Stimulated activated CD8-positive, alpha-beta memory T cell treated with anti-CD3 and anti-CD28 coated beads, Interleukin-2, amount 100 ng/mL, for 1 hour (primary cell): ENCODE measurements at regions not wholly inside any gene's neighbourhood (a gene's known extent, or its start where the extent isn't known, plus 50 kb on each side); places are given as distances from the start of the nearest gene placed in this dataset.
"Not testable (repeated sequence)": the region's sequence is repeated elsewhere in the genome, so short reads cannot be mapped to it uniquely, and the experiment has no call there.

Source experiments
- DNase-seq, 2 donors: peaks; one replicate each; pipeline ENCODE4 v3.0.0-alpha.2; 2020; ENCODE audit warnings: low read depth in 2 of 2

DNA sequence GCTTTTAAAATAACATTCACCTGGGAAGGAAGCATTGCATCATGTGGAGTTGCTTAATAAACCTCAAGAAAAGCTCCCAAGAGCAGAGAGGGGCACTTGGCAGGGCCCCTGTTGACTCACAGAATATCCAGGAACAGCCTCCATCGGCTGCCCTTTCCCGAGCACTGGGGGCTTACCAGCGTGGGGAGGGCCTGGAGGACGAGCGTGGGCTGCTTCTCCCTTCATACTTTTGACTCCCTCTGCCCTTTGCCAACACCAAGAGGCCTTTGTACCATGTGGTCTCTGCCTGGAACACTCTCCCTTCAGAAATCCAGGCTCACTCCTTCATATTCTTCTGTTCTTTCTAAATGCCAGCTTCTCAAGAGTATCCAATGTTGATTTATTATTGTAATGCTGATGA is 492.1 kb upstream of the TMEM132C start:
- no peak for DNase-seq

DNA sequence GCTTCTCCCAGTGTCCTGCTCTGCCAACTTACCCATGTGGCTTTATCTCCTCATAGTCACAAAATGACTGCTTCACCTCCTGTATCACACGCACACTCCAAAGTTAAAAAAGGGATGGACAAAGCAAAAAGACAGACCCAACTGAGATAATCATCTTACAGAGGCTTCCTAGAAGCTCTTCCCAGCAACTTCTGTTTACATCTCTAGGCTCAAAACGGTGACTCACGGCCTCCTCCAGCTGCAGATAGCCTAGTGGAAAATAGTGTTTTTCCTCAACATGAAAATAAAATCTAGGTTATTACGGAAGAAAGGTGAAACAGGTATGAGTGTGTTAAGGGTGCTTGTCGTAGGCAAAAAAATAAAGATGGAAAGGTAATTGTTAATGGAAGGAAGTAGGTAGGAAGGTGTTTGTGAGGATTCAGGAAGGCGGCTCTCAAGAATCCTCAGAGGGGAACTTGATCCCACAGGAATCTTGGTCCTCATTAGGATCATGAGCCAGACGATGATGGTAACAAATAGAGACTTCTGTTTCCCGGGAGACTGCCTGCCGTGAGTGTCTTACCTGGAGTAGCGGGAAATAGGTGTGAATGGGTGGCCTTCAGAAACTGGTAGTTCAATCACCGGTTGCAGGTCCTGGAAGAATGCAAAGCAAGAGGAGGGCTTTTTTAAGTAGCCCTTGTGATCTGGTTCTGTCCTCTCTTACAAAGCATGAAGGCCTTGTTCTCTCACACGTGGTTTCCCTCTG is 487.5 kb upstream of the TMEM132C start:
- DNase-seq: no peak

DNA sequence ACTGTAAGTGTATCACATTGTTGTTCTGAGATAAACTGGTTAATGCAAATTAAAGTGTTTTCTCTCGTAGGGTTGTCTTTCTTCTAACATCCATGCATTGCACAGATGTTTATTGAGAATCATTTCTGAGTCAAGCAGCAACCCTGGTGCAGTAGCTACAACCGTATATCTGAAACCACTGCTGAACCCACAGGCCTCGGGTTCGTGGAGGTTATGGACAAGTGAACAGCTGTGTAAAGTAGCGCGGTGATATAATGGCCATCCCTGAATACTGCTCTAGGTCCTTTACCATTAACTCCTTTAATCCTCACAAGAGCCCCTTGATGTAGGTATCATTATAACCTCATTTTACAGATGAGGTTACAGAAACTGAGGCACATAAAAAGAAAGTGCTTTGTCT is 486.1 kb upstream of the TMEM132C start:
- no peak for DNase-seq

- no peak for DNase-seq
Observed at GRCh38 chr12:127781336-127781735, 485.6 kb upstream of the TMEM132C start.

DNA sequence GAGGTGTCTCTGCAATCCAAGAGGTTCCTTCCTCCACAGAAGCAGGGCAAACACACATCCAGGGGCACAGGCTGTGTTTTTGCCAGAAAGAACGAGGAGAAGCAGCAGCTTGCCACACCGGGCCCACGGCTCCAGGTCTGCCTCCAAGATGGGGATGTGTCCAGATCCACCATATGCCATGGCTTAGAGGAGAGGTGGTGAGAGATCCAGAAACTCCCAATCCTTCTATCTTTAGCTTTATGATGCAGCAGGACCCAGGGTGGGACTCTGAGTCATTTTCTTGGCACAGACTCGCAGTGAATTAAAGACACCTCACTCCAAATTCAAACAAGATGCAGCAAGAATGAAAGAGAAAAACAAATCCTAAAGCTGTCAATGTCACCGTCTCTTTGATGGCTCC is 481.4 kb upstream of the TMEM132C start:
- no peak for DNase-seq

GRCh38 chr12:127785986-127786590 is 480.9 kb upstream of the TMEM132C start:
- DNase-seq: no peak

- no peak for DNase-seq
Observed at GRCh38 chr12:127787544-127787943, 479.4 kb upstream of the TMEM132C start.

- no peak for DNase-seq
Observed at GRCh38 chr12:127790376-127790775, 476.6 kb upstream of the TMEM132C start.

GRCh38 chr12:127791217-127791616 is 475.8 kb upstream of the TMEM132C start:
- no peak for DNase-seq

DNA sequence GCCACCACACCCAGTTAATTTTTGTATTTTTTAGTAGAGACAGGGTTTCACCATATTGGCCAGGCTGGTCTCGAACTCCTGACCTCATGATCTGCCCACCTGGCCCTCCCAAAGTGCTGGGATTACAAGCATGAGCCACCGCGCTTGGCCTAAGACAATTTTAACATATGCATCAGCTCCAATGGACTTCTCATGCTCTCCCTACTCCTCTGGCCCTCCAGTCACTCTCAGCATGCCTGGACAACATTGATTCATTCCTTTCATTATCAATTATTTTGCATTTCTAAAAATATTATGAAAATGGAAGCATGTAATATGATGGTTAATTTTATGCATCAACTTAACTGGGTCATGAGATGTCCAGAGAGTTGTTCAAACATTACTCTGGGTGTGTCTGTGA is 469.1 kb upstream of the TMEM132C start:
- DNase-seq: no peak

DNA sequence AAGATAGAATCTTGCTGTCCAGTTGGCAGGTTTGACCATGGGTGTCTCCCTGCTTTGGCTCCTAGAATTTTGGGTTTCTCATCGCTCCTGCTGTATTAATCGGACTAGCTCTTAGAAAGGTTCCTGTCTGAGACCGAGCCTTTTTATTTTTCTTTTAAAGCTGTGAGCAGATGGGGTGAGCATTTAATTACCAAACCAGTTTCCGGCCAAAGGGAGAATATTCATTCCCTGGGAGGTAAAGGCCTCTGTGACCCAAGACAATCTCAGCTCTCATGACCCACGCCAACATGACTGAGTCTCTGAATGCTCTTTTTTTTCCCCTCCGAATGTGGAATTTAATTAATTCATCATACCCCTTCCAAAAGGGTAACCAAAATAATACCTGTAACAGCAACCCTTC is 464.7 kb upstream of the TMEM132C start:
- DNase-seq: no peak

DNA sequence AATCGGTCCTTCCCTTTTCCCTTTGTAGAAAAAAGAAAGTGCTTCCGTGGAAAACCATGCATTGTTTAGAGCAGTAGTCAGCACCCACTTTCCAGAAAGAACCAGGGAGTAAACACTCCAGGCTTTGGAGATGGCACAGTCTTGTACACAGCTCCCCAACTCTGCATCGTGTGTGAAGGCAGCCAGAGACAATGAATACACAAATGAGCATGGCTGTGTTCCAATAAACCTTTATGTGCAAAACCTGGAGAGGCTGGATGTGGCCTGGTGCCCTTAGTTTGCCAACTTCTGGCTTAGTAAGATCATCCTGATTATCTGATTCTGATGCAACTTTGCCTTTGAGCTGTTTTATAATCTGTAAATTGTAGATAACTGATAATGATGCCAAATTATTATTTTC is 463.4 kb upstream of the TMEM132C start:
- DNase-seq: no peak

DNA sequence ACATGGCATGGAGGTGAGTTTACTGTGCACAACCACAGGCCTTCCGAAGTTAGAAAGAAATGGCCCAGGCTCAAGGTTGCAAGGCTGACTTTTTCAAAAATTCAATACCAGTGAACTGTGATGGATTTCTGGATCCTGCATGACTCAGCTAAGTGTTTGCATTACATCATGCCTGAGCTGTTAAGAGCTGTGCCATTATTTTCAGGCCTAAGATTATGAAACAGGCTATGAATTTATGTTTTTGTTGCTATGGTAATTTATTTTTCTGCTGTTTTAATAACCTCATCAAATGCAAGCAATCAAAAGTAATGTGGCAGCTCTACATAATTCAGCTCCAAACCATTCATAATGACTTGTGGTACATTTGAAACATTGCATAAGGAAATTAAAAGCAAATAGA is 457.7 kb upstream of the TMEM132C start:
- no peak for DNase-seq

- DNase-seq: no peak
Observed at GRCh38 chr12:127810041-127810440, 456.9 kb upstream of the TMEM132C start.

GRCh38 chr12:127810459-127810858 is 456.5 kb upstream of the TMEM132C start:
- not testable (repeated sequence) for DNase-seq

- DNase-seq: no peak
Observed at GRCh38 chr12:127811988-127812387, 455.0 kb upstream of the TMEM132C start.

DNA sequence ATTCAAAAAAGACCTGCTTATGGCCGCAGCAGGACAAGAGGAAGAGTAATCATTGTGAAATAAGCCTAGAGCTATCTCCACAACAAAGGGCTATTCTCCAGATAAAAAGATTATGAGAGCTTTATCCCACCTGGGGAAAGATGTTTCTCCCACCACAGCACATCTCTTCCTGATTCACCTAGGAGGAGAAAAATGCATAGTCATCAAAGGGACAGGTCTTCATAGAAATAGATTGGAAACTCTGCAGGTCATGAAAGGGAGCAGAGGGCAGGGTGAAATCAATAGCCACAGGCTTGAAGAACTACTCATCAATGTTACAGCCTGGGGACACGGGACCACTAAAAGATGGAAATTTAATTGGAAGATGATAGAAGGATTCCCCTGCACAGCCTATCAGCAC is 453.8 kb upstream of the TMEM132C start:
- DNase-seq: no peak

GRCh38 chr12:127819056-127819455 is 447.9 kb upstream of the TMEM132C start:
- DNase-seq: no peak

DNA sequence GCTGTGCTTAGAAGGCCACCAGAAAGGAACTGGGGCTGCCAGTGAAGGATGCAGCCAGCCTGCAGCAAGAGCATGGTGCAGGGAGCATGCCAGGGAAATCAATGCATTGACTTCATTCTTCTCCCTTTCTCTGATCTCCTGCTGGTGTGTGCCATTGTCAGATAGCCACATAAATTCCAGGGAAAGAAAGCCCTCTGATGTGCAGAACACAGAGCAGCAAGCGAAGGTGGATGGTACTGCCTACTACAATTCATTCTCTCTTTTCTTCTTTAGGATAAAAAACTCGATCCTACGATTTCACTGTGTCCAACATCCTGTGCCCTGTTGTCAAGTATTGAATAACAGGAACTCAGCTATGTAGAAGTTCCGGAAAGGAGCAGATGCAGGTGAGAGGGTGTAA is 446.7 kb upstream of the TMEM132C start:
- DNase-seq: no peak

- no peak for DNase-seq
Observed at GRCh38 chr12:127820846-127821245, 446.1 kb upstream of the TMEM132C start.

DNA sequence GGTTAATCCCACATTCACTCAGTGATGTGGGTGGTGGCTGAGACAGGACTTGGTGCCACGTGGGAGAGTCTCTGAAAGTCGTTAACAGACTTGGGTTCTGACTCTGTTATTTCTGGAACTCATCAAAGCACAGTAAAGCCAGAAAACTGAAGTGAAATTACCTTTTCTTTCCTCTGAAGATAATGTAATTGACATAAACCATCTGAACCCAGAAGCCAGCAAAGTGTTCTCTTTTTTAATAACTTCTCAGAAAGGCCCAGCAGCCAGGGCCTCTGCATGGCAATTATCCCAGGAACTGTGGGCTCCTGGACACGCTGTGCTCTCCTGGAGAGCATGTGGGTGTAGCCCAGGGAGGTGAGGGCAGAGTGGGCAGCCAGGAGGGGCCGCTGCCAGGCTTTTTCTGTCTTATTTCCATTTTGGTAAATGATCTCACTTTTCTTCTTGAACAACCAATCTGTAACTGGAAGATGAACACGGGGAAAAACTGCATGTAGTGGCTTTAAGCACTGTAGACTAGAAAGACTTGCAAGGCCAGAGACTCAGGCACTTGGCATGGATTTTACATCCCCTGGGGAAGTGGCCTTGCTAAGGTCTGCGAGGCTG is 444.1 kb upstream of the TMEM132C start:
- no peak for DNase-seq

DNA sequence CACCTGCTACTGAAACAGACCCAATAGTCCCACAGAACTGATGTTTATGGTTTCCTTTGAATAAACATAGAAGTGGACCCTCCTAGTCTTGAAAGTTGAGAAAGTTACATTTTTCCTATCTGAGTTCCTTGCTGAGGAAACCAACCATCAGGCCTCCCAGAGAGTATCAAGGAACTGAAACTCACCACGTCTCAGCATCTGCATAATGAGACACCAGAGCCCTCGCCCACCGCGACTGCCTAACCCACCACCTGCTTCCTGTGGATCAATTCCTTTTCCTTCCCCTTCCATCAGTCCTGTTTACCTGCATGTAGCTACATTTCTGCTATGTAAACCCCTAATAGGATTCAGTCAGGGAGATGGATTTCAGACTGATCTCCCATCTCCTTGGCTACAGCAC is 443.2 kb upstream of the TMEM132C start:
- no peak for DNase-seq
